ENCODE measurements at regions not wholly inside any gene's neighbourhood (a gene's known extent, or its start where the extent isn't known, plus 50 kb on each side); places are given as distances from the start of the nearest gene placed in this dataset.

GRCh38 chr1:224486801-224487583, 52.4 kb upstream of the WDR26 start:
- TF ChIP-seq CTCF (IDR thresholded peaks at IDR 0.05) (no peak), POLR2A (IDR thresholded peaks at IDR 0.05) (no peak), POLR2AphosphoS5 (IDR thresholded peaks at IDR 0.05) (no peak)
